Liver (tissue), 7 donors: ENCODE measurements at regions not wholly inside any gene's neighbourhood (a gene's known extent, or its start where the extent isn't known, plus 50 kb on each side); places are given as distances from the start of the nearest gene placed in this dataset.

ENCODE experiments used
- DNase-seq: peaks from one replicate; pipeline ENCODE4 v3.0.0-alpha.2; 2017; ENCODE audit warnings: low spot score
- H3K27ac ChIP-seq, 2 donors: one replicate each; pipeline ENCODE4 v1.7.0; 2013; ENCODE audit warnings: inconsistent platforms in 2 of 2, low read length in 2 of 2, control low read depth in 1 of 2, low read depth in 1 of 2, mild to moderate bottlenecking in 1 of 2
- H3K27me3 ChIP-seq, 4 donors: one replicate each; pipeline versions ENCODE4 v1.6.1 to v1.7.0; 2013; ENCODE audit warnings: low read length in 3 of 4, inconsistent platforms in 1 of 4, mild to moderate bottlenecking in 1 of 4, moderate library complexity in 1 of 4; ENCODE audit not compliant: control insufficient read depth in 4 of 4, insufficient read depth in 4 of 4
- H3K36me3 ChIP-seq, 4 donors: one replicate each; pipeline versions ENCODE4 v1.6.1 to v1.7.0; 2013; ENCODE audit warnings: low read length in 3 of 4, mild to moderate bottlenecking in 3 of 4, low read depth in 1 of 4, moderate library complexity in 1 of 4; ENCODE audit not compliant: control insufficient read depth in 4 of 4, insufficient read depth in 3 of 4
- H3K4me1 ChIP-seq, 4 donors: one replicate each; pipeline versions ENCODE4 v1.6.1 to v1.7.0; 2013; ENCODE audit warnings: low read length in 3 of 4, mild to moderate bottlenecking in 3 of 4, moderate library complexity in 1 of 4; ENCODE audit not compliant: control insufficient read depth in 4 of 4, insufficient read depth in 4 of 4
- H3K4me3 ChIP-seq, 3 donors: one replicate each; pipeline versions ENCODE4 v1.6.1 to v1.7.0; 2013; ENCODE audit warnings: low read length in 3 of 3, control low read depth in 1 of 3, low read depth in 1 of 3, mild to moderate bottlenecking in 1 of 3
- H3K9ac ChIP-seq, 2 donors: one replicate each; pipeline ENCODE4 v1.7.0; 2013; ENCODE audit warnings: low read length in 2 of 2, mild to moderate bottlenecking in 2 of 2, moderate library complexity in 2 of 2, control low read depth in 1 of 2, low read depth in 1 of 2
- H3K9me3 ChIP-seq, 4 donors: one replicate each; pipeline versions ENCODE4 v1.6.1 to v1.7.0; 2013; ENCODE audit warnings: low read length in 3 of 4; ENCODE audit not compliant: control insufficient read depth in 4 of 4
- ATF3 ChIP-seq: IDR thresholded peaks from 2 replicates; pipeline ENCODE4 v1.6.1; 2016; ENCODE audit warnings: antibody characterized with exemption
- EGR1 ChIP-seq, 2 donors: IDR thresholded peaks; 2 replicates each; pipeline ENCODE4 v1.6.1; 2016 to 2018; ENCODE audit warnings: antibody characterized with exemption in 2 of 2, low read depth in 2 of 2
- FOXA1 ChIP-seq: IDR thresholded peaks from 2 replicates; pipeline ENCODE4 v1.6.1; 2016; ENCODE audit warnings: antibody characterized with exemption
- FOXA2 ChIP-seq: IDR thresholded peaks from 2 replicates; pipeline ENCODE4 v1.6.1; 2016; ENCODE audit warnings: antibody characterized with exemption
- GABPA ChIP-seq, 2 donors: IDR thresholded peaks in 1 of 2; conservative IDR thresholded peaks in 1 of 2; 2 replicates each; pipeline ENCODE4 v1.6.1; 2016; ENCODE audit warnings: antibody characterized with exemption in 2 of 2, mild to moderate bottlenecking in 1 of 2, moderate library complexity in 1 of 2
- HNF4A ChIP-seq, 2 donors: conservative IDR thresholded peaks; 2 replicates each; pipeline ENCODE4 v1.6.1; 2016; ENCODE audit warnings: antibody characterized with exemption in 2 of 2, mild to moderate bottlenecking in 2 of 2
- HNF4G ChIP-seq: IDR thresholded peaks from 2 replicates; pipeline ENCODE4 v1.6.1; 2016; ENCODE audit warnings: antibody characterized with exemption
- JUND ChIP-seq, 2 donors: IDR thresholded peaks; 2 replicates each; pipeline ENCODE4 v1.6.1; 2016; ENCODE audit warnings: antibody characterized with exemption in 2 of 2
- NR2F2 ChIP-seq: IDR thresholded peaks from 2 replicates; pipeline ENCODE4 v1.6.1; 2016; ENCODE audit warnings: antibody characterized with exemption
- RAD21 ChIP-seq, 2 donors: IDR thresholded peaks; 2 replicates each; pipeline ENCODE4 v1.6.1; 2016; ENCODE audit warnings: antibody characterized with exemption in 2 of 2, mild to moderate bottlenecking in 2 of 2
- REST ChIP-seq: IDR thresholded peaks from 2 replicates; pipeline ENCODE4 v1.6.1; 2016; ENCODE audit warnings: antibody characterized with exemption, mild to moderate bottlenecking
- RXRA ChIP-seq, 2 donors: IDR thresholded peaks; 2 replicates each; pipeline ENCODE4 v1.6.1; 2017 to 2018; ENCODE audit warnings: antibody characterized with exemption in 2 of 2, mild to moderate bottlenecking in 1 of 2
- SP1 ChIP-seq: IDR thresholded peaks from 2 replicates; pipeline ENCODE4 v1.6.1; 2018; ENCODE audit warnings: antibody characterized with exemption, mild to moderate bottlenecking
- TAF1 ChIP-seq: conservative IDR thresholded peaks from 2 replicates; pipeline ENCODE4 v1.6.1; 2016; ENCODE audit warnings: antibody characterized with exemption, mild to moderate bottlenecking
- YY1 ChIP-seq: IDR thresholded peaks from 2 replicates; pipeline ENCODE4 v1.6.1; 2016; ENCODE audit warnings: antibody characterized with exemption, mild to moderate bottlenecking
- ZBTB33 ChIP-seq: IDR thresholded peaks from 2 replicates; pipeline ENCODE4 v1.6.1; 2016; ENCODE audit warnings: antibody characterized with exemption
- WGBS: extraction: QIAGEN DNeasy Blood & Tissue Kit; methylation state at CpG from one replicate; pipeline ENCODE4 v1.1.7; 2013; 5-methylcytosine and 5-hydroxymethylcytosine counted together
- TF ChIP-seq, protein P1 (sequence below): IDR thresholded peaks from 2 replicates; pipeline ENCODE4 v1.6.1; 2016; ENCODE audit warnings: antibody characterized with exemption
- donor health status: healthy.
- donor health status: healthy.
- donor health status: healthy.
- donor health status: healthy.

DNA sequence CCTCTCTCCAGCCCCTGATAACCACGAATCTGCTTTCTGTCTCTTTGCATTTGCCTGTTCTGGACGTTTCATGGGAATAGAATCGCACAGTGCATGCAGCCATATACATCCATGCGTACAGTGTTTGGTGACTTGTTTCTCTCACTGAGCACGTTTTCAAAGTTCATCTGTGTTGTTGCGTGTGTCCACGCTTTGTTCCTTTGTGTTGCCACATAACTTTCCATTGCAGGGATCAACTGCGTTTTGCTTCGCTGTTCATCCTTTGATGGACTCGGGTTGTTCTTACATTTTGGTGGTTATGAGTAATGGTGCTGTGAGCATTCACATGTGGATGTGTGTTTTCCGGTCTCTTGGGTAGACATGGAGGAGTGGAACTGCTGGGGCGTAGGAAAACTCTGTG is 56.4 kb upstream of the TAMM41 start:
- TF ChIP-seq EGR1 (IDR thresholded peaks at IDR 0.05; ENCODE audit: low read depth in 2 of 2) (no peak), JUND (IDR thresholded peaks at IDR 0.05) (no peak), ZBTB33 (no peak), TAF1 (no peak), NR2F2 (no peak), RXRA (IDR thresholded peaks at IDR 0.05) (no peak), ATF3 (no peak), GABPA (IDR thresholded peaks at IDR 0.05 in 1 of 2, conservative IDR thresholded peaks at IDR 0.05 in 1 of 2) (no peak), HNF4A (conservative IDR thresholded peaks at IDR 0.05) (no peak), RAD21 (IDR thresholded peaks at IDR 0.05) (no peak), HNF4G (no peak), SP1 (no peak), REST (no peak), FOXA1 (no peak), YY1 (no peak), FOXA2 (no peak)
- Histone ChIP-seq H3K9me3 (peaks cover 2 to 8% (median 3%) of the 10 kb centered on the region in 4 donors), H3K4me3 (no peak overlapping the region), H3K36me3 (no peaks in the 10 kb centered on the region), H3K9ac (no peak overlapping the region), H3K27ac (no peak overlapping the region), H3K27me3 (peaks cover 0 to 2% (median 0%) of the 10 kb centered on the region in 4 donors), H3K4me1 (no peaks in the 10 kb centered on the region)
- WGBS, result 81% methylated on average over 12 of the region's 12 CpGs
- no peak for DNase-seq

DNA sequence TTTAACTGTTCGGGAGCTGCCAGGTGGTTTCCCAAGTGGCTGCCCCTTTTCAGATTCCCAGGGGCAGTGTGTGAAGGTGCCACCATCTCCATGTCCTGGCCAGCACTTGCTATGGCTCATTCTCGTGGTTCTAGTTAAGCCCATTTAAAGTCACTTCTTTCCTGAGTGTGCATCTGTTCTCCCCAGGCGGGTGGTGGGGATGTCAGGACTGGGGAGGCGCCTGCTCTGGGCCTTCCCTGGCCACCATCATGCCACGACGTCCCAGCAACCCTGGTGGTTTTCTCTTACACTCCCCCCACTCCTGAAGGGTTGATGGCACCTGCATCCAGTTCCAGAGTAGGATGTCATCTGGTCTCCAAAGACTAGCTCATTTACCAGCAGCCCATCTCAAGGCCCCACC is 56.8 kb upstream of the TAMM41 start:
- WGBS, result 85% methylated on average over 6 of the region's 6 CpGs
- Histone ChIP-seq H3K27ac (no peak overlapping the region), H3K9ac (no peak overlapping the region), H3K36me3 (no peaks in the 10 kb centered on the region), H3K4me3 (no peak overlapping the region), H3K9me3 (peaks cover 2 to 8% (median 3%) of the 10 kb centered on the region in 4 donors), H3K4me1 (no peaks in the 10 kb centered on the region), H3K27me3 (peaks cover 0 to 3% (median 0%) of the 10 kb centered on the region in 4 donors)
- DNase-seq, result no peak
- TF ChIP-seq JUND (IDR thresholded peaks at IDR 0.05) (no peak), HNF4G (no peak), HNF4A (conservative IDR thresholded peaks at IDR 0.05) (no peak), EGR1 (IDR thresholded peaks at IDR 0.05; ENCODE audit: low read depth in 2 of 2) (no peak), RAD21 (IDR thresholded peaks at IDR 0.05) (no peak), FOXA1 (no peak), ZBTB33 (no peak), REST (no peak), NR2F2 (no peak), SP1 (no peak), GABPA (IDR thresholded peaks at IDR 0.05 in 1 of 2, conservative IDR thresholded peaks at IDR 0.05 in 1 of 2) (no peak), RXRA (IDR thresholded peaks at IDR 0.05) (no peak)
- TF ChIP-seq, protein P1, sequence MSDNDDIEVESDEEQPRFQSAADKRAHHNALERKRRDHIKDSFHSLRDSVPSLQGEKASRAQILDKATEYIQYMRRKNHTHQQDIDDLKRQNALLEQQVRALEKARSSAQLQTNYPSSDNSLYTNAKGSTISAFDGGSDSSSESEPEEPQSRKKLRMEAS, result no peak
